DND-41 (cell line): ENCODE measurements at regions not wholly inside any gene's neighbourhood (a gene's known extent, or its start where the extent isn't known, plus 50 kb on each side); places are given as distances from the start of the nearest gene placed in this dataset.

ENCODE experiments used
- ATAC-seq: fragments of 200-7000 bp; cut with Tn5 transposase; 3 replicates; pipeline ENCODE4 v1.9.1; 2021; ENCODE audit warnings: low read depth; ENCODE audit not compliant: insufficient read depth
- DNase-seq: peaks from one replicate; pipeline ENCODE4 v3.0.0-alpha.2; 2020
- H2AFZ ChIP-seq: 2 replicates; pipeline ENCODE4 v1.6.0; 2012; ENCODE audit warnings: low read depth, low read length
- H3K27ac ChIP-seq: 2 replicates; pipeline ENCODE4 v1.5.1; 2012; ENCODE audit warnings: low read length, inconsistent platforms
- H3K27me3 ChIP-seq: fragments of 200-600 bp; sonication (generic); 2 replicates; pipeline ENCODE4 v1.6.0; 2012; ENCODE audit warnings: low read length, mild to moderate bottlenecking, inconsistent platforms; ENCODE audit not compliant: insufficient read depth, poor library complexity
- H3K36me3 ChIP-seq: 2 replicates; pipeline ENCODE4 v1.5.1; 2012; ENCODE audit warnings: low read length, inconsistent platforms; ENCODE audit not compliant: insufficient read depth
- H3K4me1 ChIP-seq: 2 replicates; pipeline ENCODE4 v1.5.1; 2012; ENCODE audit warnings: mild to moderate bottlenecking, low read length; ENCODE audit not compliant: insufficient read depth
- H3K4me2 ChIP-seq: 2 replicates; pipeline ENCODE4 v1.6.0; 2012; ENCODE audit warnings: mild to moderate bottlenecking, moderate library complexity, low read length, inconsistent platforms; ENCODE audit not compliant: insufficient read depth
- H3K4me3 ChIP-seq, 2 experiments: fragments of 200-600 bp in 1 of 2; shearing (Covaris generic) in 1 of 2; 2 replicates each; pipeline ENCODE4 v1.5.1; 2012 to 2016; ENCODE audit warnings: inconsistent platforms in 2 of 2, low read length in 2 of 2, mild to moderate bottlenecking in 2 of 2, low read depth in 1 of 2, moderate library complexity in 1 of 2
- H3K79me2 ChIP-seq: 2 replicates; pipeline ENCODE4 v1.6.0; 2012; ENCODE audit warnings: low read length, inconsistent platforms; ENCODE audit not compliant: insufficient read depth
- H3K9ac ChIP-seq: 2 replicates; pipeline ENCODE4 v1.6.0; 2012; ENCODE audit warnings: low read depth, mild to moderate bottlenecking, inconsistent platforms, low read length, moderate library complexity
- H3K9me3 ChIP-seq: 2 replicates; pipeline ENCODE4 v1.5.1; 2012; ENCODE audit warnings: low read length, moderate library complexity, mild to moderate bottlenecking, inconsistent platforms; ENCODE audit not compliant: insufficient read depth, severe bottlenecking
- H4K20me1 ChIP-seq: 2 replicates; pipeline ENCODE4 v1.6.0; 2012; ENCODE audit warnings: low read length; ENCODE audit not compliant: insufficient read depth
- EZH2 ChIP-seq: IDR thresholded peaks from 3 replicates; pipeline ENCODE4 v1.6.1; 2012; ENCODE audit warnings: borderline replicate concordance, low read depth, mild to moderate bottlenecking, moderate library complexity, low read length, inconsistent platforms; ENCODE audit not compliant: severe bottlenecking
- TF ChIP-seq, protein P1 (sequence below): IDR thresholded peaks from 2 replicates; pipeline ENCODE4 v1.5.1; 2012; ENCODE audit warnings: borderline replicate concordance, low read length, moderate library complexity, mild to moderate bottlenecking; ENCODE audit not compliant: poor library complexity, severe bottlenecking; ENCODE audit errors: extremely low read depth

GRCh38 chr6:159463119-159463829, 229.8 kb downstream of the SOD2 start:
- Histone ChIP-seq H3K4me2 (no peak overlapping the region), H3K4me1 (no peaks in the 10 kb centered on the region), H3K9me3 (no peaks in the 10 kb centered on the region), H3K4me3 (no peak overlapping the region), H2AFZ (no peak overlapping the region), H3K79me2 (no peaks in the 10 kb centered on the region), H3K27me3 (peaks cover 9% of the 10 kb centered on the region), H3K36me3 (no peaks in the 10 kb centered on the region), H3K9ac (no peak overlapping the region), H3K27ac (no peak overlapping the region), H4K20me1 (no peaks in the 10 kb centered on the region)
- no peak for DNase-seq
- ATAC-seq, result no peak
- no peak for TF ChIP-seq EZH2
- TF ChIP-seq, protein P1, sequence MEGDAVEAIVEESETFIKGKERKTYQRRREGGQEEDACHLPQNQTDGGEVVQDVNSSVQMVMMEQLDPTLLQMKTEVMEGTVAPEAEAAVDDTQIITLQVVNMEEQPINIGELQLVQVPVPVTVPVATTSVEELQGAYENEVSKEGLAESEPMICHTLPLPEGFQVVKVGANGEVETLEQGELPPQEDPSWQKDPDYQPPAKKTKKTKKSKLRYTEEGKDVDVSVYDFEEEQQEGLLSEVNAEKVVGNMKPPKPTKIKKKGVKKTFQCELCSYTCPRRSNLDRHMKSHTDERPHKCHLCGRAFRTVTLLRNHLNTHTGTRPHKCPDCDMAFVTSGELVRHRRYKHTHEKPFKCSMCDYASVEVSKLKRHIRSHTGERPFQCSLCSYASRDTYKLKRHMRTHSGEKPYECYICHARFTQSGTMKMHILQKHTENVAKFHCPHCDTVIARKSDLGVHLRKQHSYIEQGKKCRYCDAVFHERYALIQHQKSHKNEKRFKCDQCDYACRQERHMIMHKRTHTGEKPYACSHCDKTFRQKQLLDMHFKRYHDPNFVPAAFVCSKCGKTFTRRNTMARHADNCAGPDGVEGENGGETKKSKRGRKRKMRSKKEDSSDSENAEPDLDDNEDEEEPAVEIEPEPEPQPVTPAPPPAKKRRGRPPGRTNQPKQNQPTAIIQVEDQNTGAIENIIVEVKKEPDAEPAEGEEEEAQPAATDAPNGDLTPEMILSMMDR, result peak; percentile 48

- Histone ChIP-seq H3K27me3 (peaks cover 6% of the 10 kb centered on the region), H3K36me3 (no peaks in the 10 kb centered on the region), H3K79me2 (no peaks in the 10 kb centered on the region), H3K4me1 (no peaks in the 10 kb centered on the region), H3K9ac (no peak overlapping the region), H3K4me2 (no peak overlapping the region), H4K20me1 (no peaks in the 10 kb centered on the region), H3K4me3 (no peak overlapping the region), H2AFZ (no peak overlapping the region), H3K27ac (no peak overlapping the region), H3K9me3 (no peaks in the 10 kb centered on the region)
- ATAC-seq (no peak), DNase-seq (no peak)
- TF ChIP-seq, protein P1, result no peak
- TF ChIP-seq EZH2, result no peak
Measured at GRCh38 chr6:159462431-159462830, 230.6 kb downstream of the SOD2 start.

DNA sequence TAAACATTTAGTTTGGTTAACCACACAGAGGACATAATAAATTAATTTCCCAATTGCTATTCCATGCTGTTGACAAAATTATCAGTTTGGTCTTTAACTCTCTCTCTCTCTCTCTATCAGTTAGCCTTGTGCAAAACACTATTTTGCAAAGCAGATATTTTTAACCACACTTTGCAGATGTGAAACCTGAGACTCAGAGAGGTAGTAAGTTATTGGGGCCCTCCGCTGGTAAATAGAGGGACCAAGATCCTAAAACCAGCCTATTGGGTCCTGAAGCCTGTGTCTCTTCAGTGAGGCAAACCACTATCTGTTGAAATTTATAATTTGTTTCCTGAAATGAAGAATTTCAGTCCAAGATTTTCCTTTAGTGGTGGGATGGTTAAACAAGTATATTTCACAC, 231.0 kb downstream of the SOD2 start:
- no peak overlapping the region for H3K4me2 ChIP-seq
- ATAC-seq (no peak), DNase-seq (no peak)
- H3K9me3 ChIP-seq, result no peaks in the 10 kb centered on the region
- H3K27me3 ChIP-seq, result peaks cover 5% of the 10 kb centered on the region
- no peaks in the 10 kb centered on the region for H3K79me2 ChIP-seq
- H3K4me3 ChIP-seq, result no peak overlapping the region
- H3K36me3 ChIP-seq, result no peaks in the 10 kb centered on the region
- H3K27ac ChIP-seq, result no peak overlapping the region
- TF ChIP-seq EZH2, result no peak
- H4K20me1 ChIP-seq, result no peaks in the 10 kb centered on the region
- H2AFZ ChIP-seq, result no peak overlapping the region
- H3K9ac ChIP-seq, result no peak overlapping the region
- no peaks in the 10 kb centered on the region for H3K4me1 ChIP-seq

DNA sequence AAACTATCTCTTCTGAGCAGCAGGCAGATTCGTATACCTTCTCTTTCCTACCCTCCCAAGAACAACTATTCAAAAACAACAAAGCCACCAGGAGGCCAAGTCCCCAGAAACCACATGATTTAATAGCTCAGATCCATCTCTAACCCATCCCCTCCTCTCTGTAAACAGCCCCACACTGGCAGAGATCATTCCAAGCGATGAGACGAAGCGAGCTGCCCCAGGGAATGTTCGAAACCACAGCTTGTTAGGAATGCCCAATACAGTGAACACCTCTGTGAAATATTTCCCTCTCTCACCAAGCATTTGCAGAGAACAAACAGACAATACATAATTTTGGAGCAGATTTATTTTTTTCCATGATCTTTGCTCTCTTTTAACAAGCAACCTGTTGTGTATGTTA, 231.8 kb downstream of the SOD2 start:
- Histone ChIP-seq H3K79me2 (no peaks in the 10 kb centered on the region), H2AFZ (no peak overlapping the region), H3K4me3 (no peak overlapping the region), H3K4me1 (no peaks in the 10 kb centered on the region), H4K20me1 (no peaks in the 10 kb centered on the region), H3K9ac (no peak overlapping the region), H3K27me3 (peaks cover 3% of the 10 kb centered on the region), H3K4me2 (no peak overlapping the region), H3K9me3 (no peaks in the 10 kb centered on the region), H3K36me3 (no peaks in the 10 kb centered on the region), H3K27ac (no peak overlapping the region)
- DNase-seq (no peak), ATAC-seq (no peak)
- TF ChIP-seq, protein P1, result no peak
- no peak for TF ChIP-seq EZH2
